AG09309 (cell line): ENCODE measurements at regions not wholly inside any gene's neighbourhood (a gene's known extent, or its start where the extent isn't known, plus 50 kb on each side); places are given as distances from the start of the nearest gene placed in this dataset.

Experiments
- DNase-seq: peaks from one replicate; pipeline ENCODE4 v3.0.0-alpha.2; 2010; ENCODE audit warnings: low read depth
- H3K4me3 ChIP-seq: 2 replicates; pipeline ENCODE4 v1.5.1; 2011; ENCODE audit warnings: mild to moderate bottlenecking, low read depth, low read length, moderate library complexity; ENCODE audit not compliant: control insufficient read depth
- CTCF ChIP-seq: IDR thresholded peaks from 2 replicates; pipeline ENCODE4 v1.5.1; 2011; ENCODE audit warnings: mild to moderate bottlenecking, low read depth, low read length, inconsistent platforms; ENCODE audit not compliant: insufficient read depth, control insufficient read depth; ENCODE audit errors: missing control alignments

GRCh38 chr2:239597216-239597615 lies 196.4 kb upstream of the HDAC4 start:
- no peak for DNase-seq
- no peak for TF ChIP-seq CTCF
- no peak overlapping the region for H3K4me3 ChIP-seq

- TF ChIP-seq CTCF, result no peak
- DNase-seq, result no peak
- H3K4me3 ChIP-seq, result no peak overlapping the region
Observed at GRCh38 chr2:239596792-239597191, 196.0 kb upstream of the HDAC4 start.

- no peak overlapping the region for H3K4me3 ChIP-seq
- DNase-seq, result no peak
- TF ChIP-seq CTCF, result no peak
Observed at GRCh38 chr2:239596253-239596652, 195.4 kb upstream of the HDAC4 start.

- H3K4me3 ChIP-seq, result no peak overlapping the region
- no peak for DNase-seq
- TF ChIP-seq CTCF, result no peak
Observed at GRCh38 chr2:239595726-239596125, 194.9 kb upstream of the HDAC4 start.

GRCh38 chr2:239594772-239595608 lies 194.2 kb upstream of the HDAC4 start:
- DNase-seq, result no peak
- no peak for TF ChIP-seq CTCF
- H3K4me3 ChIP-seq, result no peak overlapping the region

GRCh38 chr2:239594019-239594771 lies 193.4 kb upstream of the HDAC4 start:
- no peak overlapping the region for H3K4me3 ChIP-seq
- no peak for DNase-seq
- no peak for TF ChIP-seq CTCF
